Activated CD4-positive, alpha-beta T cell treated with anti-CD3 and anti-CD28 coated beads, Interleukin-2, amount 50 U/mL, for 48 hours (primary cell): ENCODE measurements at regions not wholly inside any gene's neighbourhood (a gene's known extent, or its start where the extent isn't known, plus 50 kb on each side); places are given as distances from the start of the nearest gene placed in this dataset.
"Not testable (repeated sequence)": the region's sequence is repeated elsewhere in the genome, so short reads cannot be mapped to it uniquely, and the experiment has no call there.

Experiments
- DNase-seq, 2 experiments: peaks; one replicate each; pipeline ENCODE4 v3.0.0-alpha.2; 2020

GRCh38 chr15:98529205-98530145 is 118.9 kb upstream of the IGF1R start:
- no peak for DNase-seq

- peak in 1 of 2 experiments; percentile 24 for DNase-seq
These were observed 117.8 kb upstream of the IGF1R start for GRCh38 chr15:98530570-98530969.

- DNase-seq: no peak
These were observed 116.3 kb upstream of the IGF1R start for GRCh38 chr15:98532063-98532462.

GRCh38 chr15:98536976-98537375 is 111.4 kb upstream of the IGF1R start:
- no peak for DNase-seq

GRCh38 chr15:98537516-98538060 is 110.8 kb upstream of the IGF1R start:
- DNase-seq: no peak

GRCh38 chr15:98541519-98541918 is 106.8 kb upstream of the IGF1R start:
- no peak for DNase-seq

- no peak for DNase-seq
These were observed 105.1 kb upstream of the IGF1R start for GRCh38 chr15:98543237-98543636.

- DNase-seq: no peak
These were observed 102.0 kb upstream of the IGF1R start for GRCh38 chr15:98546329-98546728.

GRCh38 chr15:98547275-98547674 is 101.1 kb upstream of the IGF1R start:
- no peak for DNase-seq

GRCh38 chr15:98547741-98548138 is 100.6 kb upstream of the IGF1R start:
- DNase-seq: no peak

- DNase-seq: peak; percentile 54 to 59
These were observed 100.0 kb upstream of the IGF1R start for GRCh38 chr15:98548139-98548971.

- no peak for DNase-seq
These were observed 99.3 kb upstream of the IGF1R start for GRCh38 chr15:98549003-98549402.

- no peak for DNase-seq
These were observed 98.6 kb upstream of the IGF1R start for GRCh38 chr15:98549741-98550140.

GRCh38 chr15:98550363-98550762 is 98.0 kb upstream of the IGF1R start:
- DNase-seq: not testable (repeated sequence)

GRCh38 chr15:98551936-98552562 is 96.3 kb upstream of the IGF1R start:
- DNase-seq: no peak

GRCh38 chr15:98554272-98555172 is 93.8 kb upstream of the IGF1R start:
- DNase-seq: no peak

GRCh38 chr15:98555173-98555515 is 93.2 kb upstream of the IGF1R start:
- no peak for DNase-seq

GRCh38 chr15:98556321-98556720 is 92.0 kb upstream of the IGF1R start:
- DNase-seq: no peak

GRCh38 chr15:98560338-98560737 is 88.0 kb upstream of the IGF1R start:
- no peak for DNase-seq

- peak in 1 of 2 experiments; percentile 12 for DNase-seq
These were observed 87.0 kb upstream of the IGF1R start for GRCh38 chr15:98561169-98561941.

- no peak for DNase-seq
These were observed 85.9 kb upstream of the IGF1R start for GRCh38 chr15:98562331-98562937.
